BJ (cell line): ENCODE measurements at regions not wholly inside any gene's neighbourhood (a gene's known extent, or its start where the extent isn't known, plus 50 kb on each side); places are given as distances from the start of the nearest gene placed in this dataset.

ENCODE experiments used
- CTCF ChIA-PET: fragments of 350-600 bp; formaldehyde crosslinking; extraction: SDS; loops from one replicate; lab custom pipeline; 2021; ENCODE audit warnings: antibody characterized with exemption, inconsistent platforms; lab: Yijun Ruan, JAX
- POLR2A ChIA-PET: fragments of 300-600 bp; sonication (Branson Sonifier 250); formaldehyde crosslinking; extraction: SDS; loops from one replicate; lab custom pipeline; 2021; ENCODE audit warnings: antibody characterized with exemption; lab: Charles Lee
- DNase-seq: peaks from one replicate; pipeline ENCODE4 v3.0.0-alpha.2; 2011; ENCODE audit warnings: low read depth
- H3K27me3 ChIP-seq: 2 replicates; pipeline ENCODE4 v1.6.0; 2011; ENCODE audit warnings: low read length; ENCODE audit not compliant: control insufficient read depth, insufficient read depth
- H3K36me3 ChIP-seq: 2 replicates; pipeline ENCODE4 v1.5.1; 2011; ENCODE audit warnings: low read length; ENCODE audit not compliant: control insufficient read depth, insufficient read depth
- H3K4me3 ChIP-seq: 2 replicates; pipeline ENCODE4 v1.5.1; 2011; ENCODE audit warnings: low read depth, mild to moderate bottlenecking, control low read depth, low read length
- CTCF ChIP-seq: IDR thresholded peaks from 2 replicates; pipeline ENCODE4 v1.5.1; 2011; ENCODE audit warnings: low read depth, mild to moderate bottlenecking, control low read depth, inconsistent platforms, low read length, moderate library complexity; ENCODE audit not compliant: insufficient read depth

- DNase-seq = no peak
- POLR2A ChIA-PET = no interaction called here
- no peak for TF ChIP-seq CTCF
- CTCF ChIA-PET = no interaction called here
- no peaks in the 10 kb centered on the region for H3K27me3 ChIP-seq
- no peaks in the 10 kb centered on the region for H3K36me3 ChIP-seq
- no peak overlapping the region for H3K4me3 ChIP-seq
These were observed 336.7 kb upstream of the RND3 start for GRCh38 chr2:150824118-150824517.

GRCh38 chr2:150817422-150817821, 330.0 kb upstream of the RND3 start:
- no peaks in the 10 kb centered on the region for H3K36me3 ChIP-seq
- ChIA-PET POLR2A (no interaction called here), CTCF (interaction anchor here (0.9 kb wide), 1 partner anchor 16 kb away, joined by 3 read pairs; no protein-coding TSS in a partner anchor)
- no peak overlapping the region for H3K4me3 ChIP-seq
- no peak for TF ChIP-seq CTCF
- DNase-seq = no peak
- H3K27me3 ChIP-seq = no peaks in the 10 kb centered on the region

- no peak for DNase-seq
- Histone ChIP-seq H3K27me3 (no peaks in the 10 kb centered on the region), H3K4me3 (no peak overlapping the region), H3K36me3 (no peaks in the 10 kb centered on the region)
- ChIA-PET POLR2A (no interaction called here), CTCF (no interaction called here)
- TF ChIP-seq CTCF = no peak
These were observed 325.3 kb upstream of the RND3 start for GRCh38 chr2:150812664-150813367.

GRCh38 chr2:150812066-150812465, 324.6 kb upstream of the RND3 start:
- TF ChIP-seq CTCF = no peak
- Histone ChIP-seq H3K4me3 (no peak overlapping the region), H3K27me3 (no peaks in the 10 kb centered on the region), H3K36me3 (no peaks in the 10 kb centered on the region)
- CTCF ChIA-PET = no interaction called here
- no peak for DNase-seq
- POLR2A ChIA-PET = no interaction called here

GRCh38 chr2:150811259-150811855, 323.9 kb upstream of the RND3 start:
- H3K4me3 ChIP-seq = no peak overlapping the region
- no peak for TF ChIP-seq CTCF
- ChIA-PET CTCF (no interaction called here), POLR2A (no interaction called here)
- H3K36me3 ChIP-seq = no peaks in the 10 kb centered on the region
- no peak for DNase-seq
- no peaks in the 10 kb centered on the region for H3K27me3 ChIP-seq
